ENCODE measurements at regions not wholly inside any gene's neighbourhood (a gene's known extent, or its start where the extent isn't known, plus 50 kb on each side); places are given as distances from the start of the nearest gene placed in this dataset.

DNA sequence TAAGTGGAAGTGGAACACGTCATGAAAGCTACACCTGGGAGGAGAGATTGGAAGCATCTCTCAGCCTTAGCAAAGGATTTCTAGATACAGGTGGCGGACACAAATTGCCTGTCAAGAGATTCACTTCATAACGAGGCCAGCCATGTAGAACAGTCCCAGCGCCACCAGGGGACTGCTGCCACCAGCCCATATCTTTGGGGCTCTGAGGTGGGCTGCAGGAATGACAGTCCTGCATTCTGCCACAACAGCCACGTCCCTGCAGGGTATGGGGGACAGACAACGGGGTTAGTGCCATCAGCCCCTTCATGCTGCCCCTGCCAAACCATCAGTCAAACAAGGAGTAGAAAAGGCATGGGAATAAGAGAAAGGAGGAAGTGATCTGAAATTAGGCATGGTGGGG is 81.2 kb upstream of the SASH1 start:
- Histone ChIP-seq H4K20me1 (ENCODE audit: insufficient read depth, low read length) (no peaks in the 10 kb centered on the region), H3K36me3 (replicated peaks in 1 of 2; ENCODE audit: control insufficient read depth in 1 of 2, insufficient read depth in 2 of 2, low read length in 2 of 2) (no peaks in the 10 kb centered on the region), H3K79me2 (ENCODE audit: insufficient read depth, low read length) (no peaks in the 10 kb centered on the region), H3K27me3 (ENCODE audit: control insufficient read depth in 2 of 2, insufficient read depth in 2 of 2, low read length in 2 of 2) (no peaks in the 10 kb centered on the region), H3K4me1 (ENCODE audit: control insufficient read depth in 1 of 2, insufficient read depth in 2 of 2, low read length in 2 of 2) (no peaks in the 10 kb centered on the region), H3K4me3 (replicated peaks in 1 of 3; ENCODE audit: low read depth in 2 of 3, low read length in 3 of 3) (no peak overlapping the region), H3K9me3 (replicated peaks in 1 of 2; ENCODE audit: control insufficient read depth in 1 of 2, insufficient read depth in 1 of 2, low read length in 2 of 2) (no peaks in the 10 kb centered on the region), H3K27ac (ENCODE audit: low read depth in 1 of 2, low read length in 2 of 2) (no peak overlapping the region), H2AFZ (ENCODE audit: insufficient read depth, low read depth, low read length, poor library complexity, severe bottlenecking) (no peak overlapping the region), H3K4me2 (replicated peaks; ENCODE audit: extremely low read depth, low read length, poor library complexity, severe bottlenecking) (no peak overlapping the region), H3K9ac (ENCODE audit: insufficient read depth, low read length, poor library complexity, severe bottlenecking) (no peak overlapping the region)
- TF ChIP-seq, protein P1, sequence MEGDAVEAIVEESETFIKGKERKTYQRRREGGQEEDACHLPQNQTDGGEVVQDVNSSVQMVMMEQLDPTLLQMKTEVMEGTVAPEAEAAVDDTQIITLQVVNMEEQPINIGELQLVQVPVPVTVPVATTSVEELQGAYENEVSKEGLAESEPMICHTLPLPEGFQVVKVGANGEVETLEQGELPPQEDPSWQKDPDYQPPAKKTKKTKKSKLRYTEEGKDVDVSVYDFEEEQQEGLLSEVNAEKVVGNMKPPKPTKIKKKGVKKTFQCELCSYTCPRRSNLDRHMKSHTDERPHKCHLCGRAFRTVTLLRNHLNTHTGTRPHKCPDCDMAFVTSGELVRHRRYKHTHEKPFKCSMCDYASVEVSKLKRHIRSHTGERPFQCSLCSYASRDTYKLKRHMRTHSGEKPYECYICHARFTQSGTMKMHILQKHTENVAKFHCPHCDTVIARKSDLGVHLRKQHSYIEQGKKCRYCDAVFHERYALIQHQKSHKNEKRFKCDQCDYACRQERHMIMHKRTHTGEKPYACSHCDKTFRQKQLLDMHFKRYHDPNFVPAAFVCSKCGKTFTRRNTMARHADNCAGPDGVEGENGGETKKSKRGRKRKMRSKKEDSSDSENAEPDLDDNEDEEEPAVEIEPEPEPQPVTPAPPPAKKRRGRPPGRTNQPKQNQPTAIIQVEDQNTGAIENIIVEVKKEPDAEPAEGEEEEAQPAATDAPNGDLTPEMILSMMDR (IDR thresholded peaks at IDR 0.05), result no peak
- DNase-seq, result no peak
- intact Hi-C loops (cut with micrococcal nuclease), result no loop called here
- Mint-ChIP-seq H3K27ac (no peak overlapping the region), H3K4me1 (no peaks in the 10 kb centered on the region), H3K27me3 (ENCODE audit: low read depth in 3 of 3) (peaks cover 2 to 8% (median 6%) of the 10 kb centered on the region in 3 donors), H3K9me3 (no peaks in the 10 kb centered on the region), H3K36me3 (no peaks in the 10 kb centered on the region), H3K4me3 (no peak overlapping the region)
- WGBS (ENCODE audit: insufficient coverage), result 86% methylated on average over 3 of the region's 6 CpGs

DNA sequence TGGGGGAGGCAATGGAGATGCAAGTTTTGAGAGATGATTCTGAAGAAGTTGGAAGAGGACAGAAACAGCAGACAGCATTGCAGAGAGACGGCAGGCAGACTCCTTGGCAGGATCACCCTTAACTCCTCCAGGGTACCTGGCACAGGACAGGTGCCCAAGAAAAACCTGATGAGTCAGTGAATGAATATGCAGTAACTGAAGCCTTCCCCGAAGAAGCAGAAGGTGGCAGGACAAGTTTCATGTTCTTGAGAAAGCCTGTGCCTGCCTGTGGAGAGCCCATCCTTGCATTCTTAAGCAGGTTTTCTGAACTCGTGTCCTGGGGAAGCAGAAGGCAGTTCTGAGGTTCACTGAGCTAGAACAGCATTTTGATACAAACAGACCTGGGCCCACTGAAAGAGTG is 79.6 kb upstream of the SASH1 start:
- no peak overlapping the region for H3K9ac ChIP-seq (ENCODE audit: insufficient read depth, low read length, poor library complexity, severe bottlenecking)
- Mint-ChIP-seq H3K4me1 (no peaks in the 10 kb centered on the region), H3K27ac (no peak overlapping the region), H3K27me3 (ENCODE audit: low read depth in 3 of 3) (peaks cover 6 to 8% (median 8%) of the 10 kb centered on the region in 3 donors), H3K4me3 (no peak overlapping the region), H3K9me3 (no peaks in the 10 kb centered on the region), H3K36me3 (no peaks in the 10 kb centered on the region)
- H3K4me1 ChIP-seq (ENCODE audit: control insufficient read depth in 1 of 2, insufficient read depth in 2 of 2, low read length in 2 of 2), result no peaks in the 10 kb centered on the region
- H3K27ac ChIP-seq (ENCODE audit: low read depth in 1 of 2, low read length in 2 of 2), result no peak overlapping the region
- no peaks in the 10 kb centered on the region for H3K27me3 ChIP-seq (ENCODE audit: control insufficient read depth in 2 of 2, insufficient read depth in 2 of 2, low read length in 2 of 2)
- H4K20me1 ChIP-seq (ENCODE audit: insufficient read depth, low read length), result no peaks in the 10 kb centered on the region
- 93% methylated on average over 2 of the region's 3 CpGs for WGBS (ENCODE audit: insufficient coverage)
- H3K9me3 ChIP-seq (replicated peaks in 1 of 2; ENCODE audit: control insufficient read depth in 1 of 2, insufficient read depth in 1 of 2, low read length in 2 of 2), result no peaks in the 10 kb centered on the region
- H2AFZ ChIP-seq (ENCODE audit: insufficient read depth, low read depth, low read length, poor library complexity, severe bottlenecking), result no peak overlapping the region
- no peak for DNase-seq
- no peaks in the 10 kb centered on the region for H3K36me3 ChIP-seq (replicated peaks in 1 of 2; ENCODE audit: control insufficient read depth in 1 of 2, insufficient read depth in 2 of 2, low read length in 2 of 2)
- H3K4me3 ChIP-seq (replicated peaks in 1 of 3; ENCODE audit: low read depth in 2 of 3, low read length in 3 of 3), result no peak overlapping the region
- TF ChIP-seq, protein P1 (IDR thresholded peaks at IDR 0.05), result no peak
- H3K79me2 ChIP-seq (ENCODE audit: insufficient read depth, low read length), result no peaks in the 10 kb centered on the region
- no peak overlapping the region for H3K4me2 ChIP-seq (replicated peaks; ENCODE audit: extremely low read depth, low read length, poor library complexity, severe bottlenecking)
- intact Hi-C loops (cut with micrococcal nuclease), result no loop called here
